Stimulated activated CD4-positive, alpha-beta T cell treated with anti-CD3 and anti-CD28 coated beads, TNF-alpha, amount 100 ng/mL, for 48 hours (primary cell): ENCODE measurements at regions not wholly inside any gene's neighbourhood (a gene's known extent, or its start where the extent isn't known, plus 50 kb on each side); places are given as distances from the start of the nearest gene placed in this dataset.

Experiments
- DNase-seq, 3 donors: peaks; one replicate each; pipeline ENCODE4 v3.0.0-alpha.2; 2020; ENCODE audit warnings: low read depth in 3 of 3

DNA sequence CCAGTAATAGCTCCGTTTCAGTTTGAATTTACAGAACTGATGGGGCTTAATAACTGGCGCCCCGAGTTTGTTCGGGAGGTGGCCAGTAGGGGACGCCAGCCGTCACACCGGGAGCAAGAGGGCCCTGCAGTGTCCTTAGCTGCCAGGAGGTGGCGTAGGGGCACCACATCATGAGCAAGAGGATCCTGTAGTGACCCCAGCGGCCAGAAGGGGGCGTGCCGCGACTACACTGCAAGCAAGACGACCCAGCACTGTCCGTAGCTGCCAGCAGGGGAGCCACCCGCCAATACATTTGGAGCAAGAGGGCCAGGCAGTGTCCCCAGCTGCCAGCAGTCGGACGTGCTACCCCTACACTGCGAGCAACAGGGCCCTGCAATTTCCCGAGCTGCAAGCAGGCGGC lies 663.7 kb upstream of the B3GAT1 start:
- peak; percentile 42 to 77 (median 50) for DNase-seq

DNA sequence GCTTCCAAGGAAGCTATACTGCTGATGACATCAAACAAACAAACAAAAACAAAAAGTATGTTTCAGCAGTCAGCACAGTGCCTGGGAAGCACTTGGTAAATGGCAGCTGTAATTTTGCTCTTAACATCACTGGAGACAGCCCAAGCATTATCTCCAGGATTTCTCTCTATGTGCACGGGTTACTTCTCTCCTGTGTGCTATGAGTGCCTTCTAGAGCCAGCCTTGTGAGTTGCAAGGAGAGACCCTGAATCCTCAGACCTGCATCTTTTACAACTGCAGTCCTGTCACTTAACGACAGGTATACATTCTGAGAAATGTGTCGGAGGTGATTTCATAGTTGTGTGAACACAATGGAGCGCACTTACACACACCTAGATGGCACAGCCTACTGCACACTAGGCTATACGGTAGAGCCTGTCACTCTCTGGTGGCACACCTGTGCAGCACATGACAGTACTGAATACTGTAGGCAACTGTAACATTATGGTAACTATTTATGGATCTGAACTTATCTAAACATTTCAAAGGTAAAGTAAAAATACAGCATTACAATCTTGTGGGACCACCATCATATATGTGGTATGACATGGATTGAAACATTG lies 662.5 kb upstream of the B3GAT1 start:
- DNase-seq = no peak

DNA sequence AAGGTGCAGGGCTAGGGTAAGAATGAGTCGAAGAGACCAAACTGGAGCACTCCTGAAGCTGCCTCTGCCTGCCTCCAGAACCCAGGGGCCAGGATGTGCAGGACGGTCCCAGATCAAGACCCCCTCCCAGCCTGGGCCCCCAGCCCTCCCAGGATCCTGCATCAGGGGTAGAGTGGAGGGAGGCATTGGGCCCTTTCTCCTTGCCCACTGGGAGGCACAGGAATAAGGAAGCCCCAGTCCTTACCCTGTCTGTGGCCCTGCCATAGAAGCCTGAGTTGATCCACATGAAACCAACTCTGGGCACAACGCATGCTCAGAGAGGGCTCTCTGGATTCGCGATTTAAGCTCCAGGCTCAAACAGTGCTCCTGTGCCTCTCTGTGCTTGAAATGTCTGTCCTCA lies 661.8 kb upstream of the B3GAT1 start:
- DNase-seq = no peak

DNA sequence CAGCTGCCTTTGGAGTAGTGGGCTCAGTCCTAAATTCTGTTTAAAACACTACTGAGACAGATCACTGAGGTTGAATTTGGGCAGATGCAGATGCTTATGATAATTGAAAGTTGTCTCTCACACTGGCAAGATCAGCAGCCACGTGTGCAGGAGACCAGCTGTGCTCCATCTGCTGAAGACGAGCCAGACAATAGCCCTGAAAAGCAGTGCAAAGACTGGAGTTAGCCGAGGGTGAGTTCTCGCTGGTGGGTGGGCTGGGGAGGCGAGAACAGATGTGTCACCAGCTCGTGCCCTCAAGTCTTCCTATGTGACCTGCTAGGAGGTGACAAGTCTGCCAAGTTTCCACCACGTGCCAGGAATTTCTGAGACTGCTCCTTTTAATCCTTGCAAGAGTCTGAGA lies 661.3 kb upstream of the B3GAT1 start:
- no peak for DNase-seq

GRCh38 chr11:135069890-135070289 lies 657.8 kb upstream of the B3GAT1 start:
- DNase-seq = no peak

DNA sequence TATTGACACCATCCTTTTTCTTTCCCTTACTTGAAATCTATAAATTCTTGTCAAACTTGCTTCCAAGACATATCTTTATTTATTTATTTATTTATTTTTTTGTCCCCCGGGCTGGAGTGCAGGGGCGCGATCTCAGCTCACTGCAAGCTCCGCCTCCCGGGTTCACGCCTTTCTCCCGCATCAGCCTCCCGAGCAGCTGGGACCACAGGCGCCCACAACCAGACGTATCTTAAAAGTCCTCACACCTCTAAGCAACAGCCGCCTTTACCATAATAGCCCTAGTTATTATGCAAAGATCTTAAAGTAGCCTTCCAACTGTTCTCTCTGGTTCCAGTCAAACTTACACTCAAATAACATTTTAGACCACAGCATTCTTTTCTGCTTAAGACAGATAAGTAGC lies 657.0 kb upstream of the B3GAT1 start:
- DNase-seq = no peak

- no peak for DNase-seq
Observed at GRCh38 chr11:135062994-135063393, 651.0 kb upstream of the B3GAT1 start.

DNA sequence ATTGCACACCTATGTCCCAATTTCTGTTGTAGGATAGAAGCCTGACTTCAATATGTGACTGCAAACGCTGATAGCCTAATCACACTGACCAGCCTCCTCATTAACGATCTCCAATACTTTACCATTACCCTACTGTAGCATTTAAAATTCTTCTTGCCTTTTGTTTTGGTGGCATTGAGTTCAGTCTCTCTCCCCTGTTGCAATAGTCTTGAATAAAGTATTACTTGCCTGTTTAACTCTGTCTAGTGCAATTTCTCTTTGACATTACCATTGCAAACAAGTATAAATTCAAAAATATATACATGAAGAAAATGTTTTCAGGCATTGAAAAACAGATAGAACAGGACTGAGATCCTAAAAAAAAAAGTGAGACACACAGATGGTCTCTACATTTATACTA lies 649.1 kb upstream of the B3GAT1 start:
- no peak for DNase-seq

DNA sequence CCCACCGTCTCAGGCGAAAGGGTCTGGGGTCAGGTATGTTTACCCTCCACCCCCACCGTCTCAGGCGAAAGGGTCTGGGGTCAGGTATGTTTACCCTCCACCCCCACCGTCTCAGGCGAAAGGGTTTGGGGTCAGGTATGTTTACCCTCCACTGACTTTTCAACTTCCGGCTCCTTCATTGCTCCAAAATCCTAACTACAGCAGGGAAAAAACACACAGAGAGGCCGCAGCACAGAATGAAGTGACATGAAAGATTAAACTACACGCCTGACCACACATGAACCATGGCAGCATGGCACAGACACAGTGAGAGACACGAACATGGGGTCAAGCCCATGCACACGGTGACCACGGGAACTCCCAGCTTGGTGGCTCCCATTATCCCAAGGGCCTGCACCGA lies 634.9 kb upstream of the B3GAT1 start:
- DNase-seq = no peak

- no peak for DNase-seq
Observed at GRCh38 chr11:135046556-135046955, 634.5 kb upstream of the B3GAT1 start.

- no peak for DNase-seq
Observed at GRCh38 chr11:135043434-135043833, 631.4 kb upstream of the B3GAT1 start.

- DNase-seq = no peak
Observed at GRCh38 chr11:135037828-135038227, 625.8 kb upstream of the B3GAT1 start.

DNA sequence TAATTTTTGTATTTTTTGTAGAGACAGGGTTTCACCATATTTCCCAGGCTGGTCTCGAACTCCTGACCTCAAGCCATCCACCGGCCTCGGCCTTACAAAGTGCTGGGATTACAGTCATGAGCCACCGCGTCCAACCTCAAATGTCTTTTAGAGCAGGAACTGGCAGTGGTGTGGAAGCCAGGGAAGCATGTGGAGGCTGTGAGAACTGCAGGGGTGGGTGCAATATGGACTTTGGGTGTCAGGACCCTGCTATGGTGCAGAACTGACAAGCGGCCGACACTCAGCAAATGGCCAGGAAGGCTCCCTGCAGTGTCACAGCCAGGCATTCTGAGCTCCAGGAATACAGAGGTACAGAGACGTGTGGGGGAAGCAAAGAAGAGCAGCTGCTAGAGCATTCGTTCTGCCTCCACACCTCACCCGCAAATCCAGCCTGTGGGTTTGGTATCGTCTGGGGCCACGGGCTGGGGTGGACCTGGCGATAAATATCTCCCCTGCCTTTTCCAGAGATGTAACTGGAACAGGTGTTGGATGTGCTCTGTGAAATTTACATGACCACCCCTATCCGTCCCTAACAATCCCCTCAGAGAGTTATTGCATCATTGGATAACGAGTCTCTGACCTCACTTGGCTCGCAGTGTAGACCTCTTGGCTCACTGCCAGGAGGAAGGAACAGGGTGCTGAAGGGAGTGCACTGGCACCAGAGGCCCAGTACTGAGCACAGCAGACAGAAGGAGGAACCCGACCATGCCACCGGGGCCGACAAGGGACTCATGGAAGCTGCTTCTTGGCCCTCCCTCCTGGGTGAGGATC lies 624.7 kb upstream of the B3GAT1 start:
- DNase-seq = no peak

DNA sequence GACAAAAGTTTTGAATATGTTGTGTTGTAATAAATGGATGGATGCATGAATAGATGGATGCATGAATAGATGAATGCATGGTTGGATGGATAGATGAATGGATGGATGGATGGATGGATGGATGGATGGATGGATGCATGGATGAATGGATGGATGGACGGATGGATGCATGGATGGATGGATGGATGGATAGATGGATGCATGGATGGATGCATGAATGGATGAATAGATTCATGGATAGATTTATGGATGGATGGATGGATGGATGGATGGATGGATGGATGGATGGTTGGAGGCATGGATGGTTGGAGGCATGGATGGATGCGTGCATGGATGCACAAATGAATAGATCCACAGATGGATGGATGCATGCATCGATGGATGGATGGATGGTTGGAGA lies 623.2 kb upstream of the B3GAT1 start:
- DNase-seq = no peak

DNA sequence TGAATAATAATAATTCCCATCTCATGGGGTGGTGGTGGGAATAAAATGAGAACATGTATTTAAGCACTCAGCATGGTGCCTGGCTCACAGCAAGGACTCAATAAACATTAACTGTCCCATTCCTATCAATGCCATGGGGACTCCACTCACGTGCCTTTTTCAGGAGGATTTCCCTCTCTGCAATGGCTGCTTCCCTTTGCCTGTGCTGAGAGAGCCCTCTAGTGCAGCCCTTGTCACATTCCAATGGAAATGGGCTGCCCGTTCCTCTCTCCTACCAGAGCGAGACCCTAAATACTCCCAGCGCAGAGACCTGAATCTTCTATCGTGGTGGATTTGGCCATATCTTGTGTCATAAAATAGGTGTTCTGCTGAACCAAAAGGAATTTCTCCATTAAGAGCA lies 621.5 kb upstream of the B3GAT1 start:
- no peak for DNase-seq

GRCh38 chr11:135031205-135031989 lies 619.4 kb upstream of the B3GAT1 start:
- no peak for DNase-seq

- DNase-seq = peak in 1 of 3 donors; percentile 4
Observed at GRCh38 chr11:135027461-135027860, 615.4 kb upstream of the B3GAT1 start.

DNA sequence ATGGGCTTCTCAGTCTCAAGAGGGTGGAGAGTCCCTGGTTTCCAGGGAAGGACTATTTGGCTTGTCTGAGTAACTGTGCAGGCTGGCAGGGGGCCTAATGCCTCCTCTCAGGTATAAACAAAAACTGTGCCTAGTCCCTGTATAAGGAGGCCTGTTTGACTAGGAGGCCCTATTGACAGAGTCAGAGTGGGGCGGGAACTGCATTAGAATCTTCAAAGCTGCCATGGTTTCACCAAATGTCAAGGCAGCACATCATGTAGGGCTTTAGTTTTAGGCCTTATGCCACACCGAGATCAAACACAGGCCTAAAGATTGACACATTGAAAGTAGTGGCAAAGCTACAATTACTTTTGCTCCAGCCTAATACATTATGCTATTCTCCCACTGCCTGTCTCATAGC lies 611.5 kb upstream of the B3GAT1 start:
- DNase-seq = no peak

GRCh38 chr11:135022454-135022853 lies 610.4 kb upstream of the B3GAT1 start:
- no peak for DNase-seq

GRCh38 chr11:135019899-135020298 lies 607.9 kb upstream of the B3GAT1 start:
- no peak for DNase-seq

DNA sequence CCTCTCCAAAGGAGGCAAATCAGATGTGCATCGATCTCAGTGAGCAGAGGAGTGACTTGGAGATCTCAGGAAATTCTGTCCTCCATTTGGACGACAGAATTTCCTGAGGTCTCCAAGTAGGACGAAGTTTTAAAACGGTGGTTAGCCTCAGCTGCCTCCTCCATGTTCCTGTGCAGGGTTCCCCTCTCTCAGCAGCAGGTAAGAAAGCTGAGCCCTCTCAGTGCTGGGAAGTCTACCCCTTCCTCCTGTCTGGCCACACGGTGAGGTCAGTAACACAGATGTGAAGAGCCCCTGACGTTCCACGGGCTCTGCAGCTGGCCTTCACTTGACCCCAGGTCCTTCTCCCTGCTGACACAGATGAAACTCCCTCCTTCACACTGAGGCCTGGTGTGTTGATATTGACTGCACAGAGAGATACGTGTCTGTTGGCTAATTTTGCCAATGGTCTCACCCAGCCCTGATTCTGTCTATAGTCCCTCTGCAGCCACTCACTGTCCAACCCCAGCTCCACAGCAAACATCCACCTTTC lies 607.4 kb upstream of the B3GAT1 start:
- DNase-seq = no peak

DNA sequence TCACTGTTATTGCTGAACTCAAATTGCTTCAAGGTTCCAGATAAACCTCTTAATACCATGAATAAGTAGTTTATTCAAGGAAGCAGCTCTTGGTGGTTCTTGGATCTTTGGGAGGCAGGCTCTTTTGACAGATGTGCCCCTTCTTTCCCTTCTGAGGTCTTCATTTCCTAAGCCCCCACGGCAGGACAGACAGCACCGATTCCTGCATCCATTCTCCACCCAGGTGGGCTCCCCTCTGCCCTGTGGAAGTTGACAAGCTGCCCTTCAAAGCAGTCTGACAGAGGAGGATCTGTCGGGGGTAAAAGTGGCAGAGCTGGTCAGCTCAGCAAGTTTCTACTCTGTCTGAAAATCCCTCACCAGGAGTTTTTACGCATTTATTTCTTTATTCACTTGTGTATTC lies 605.3 kb upstream of the B3GAT1 start:
- no peak for DNase-seq

GRCh38 chr11:135015966-135016365 lies 603.9 kb upstream of the B3GAT1 start:
- DNase-seq = no peak
